GM12878 (cell line): ENCODE measurements at regions not wholly inside any gene's neighbourhood (a gene's known extent, or its start where the extent isn't known, plus 50 kb on each side); places are given as distances from the start of the nearest gene placed in this dataset.

Source experiments
- ATAC-seq: fragments of 200-7000 bp; cut with Tn5 transposase; 3 replicates; pipeline ENCODE4 v1.9.1; 2020; ENCODE audit warnings: mild to moderate bottlenecking, moderate library complexity
- BruUV-seq: library from RNA; stranded (reverse); fragments of 400-500 nt; replicated peaks from 2 replicates; lab custom pipeline; 2021; lab: Mats Ljungman, UMichigan
- CTCF ChIA-PET: fragments of 300-600 bp; sonication (Branson Sonifier 250); formaldehyde crosslinking; extraction: SDS; loops from one replicate; lab custom pipeline; 2021; ENCODE audit warnings: inconsistent platforms; lab: Yijun Ruan, JAX
- POLR2A ChIA-PET: fragments of 350-600 bp; formaldehyde crosslinking; extraction: SDS; loops from one replicate; lab custom pipeline; 2021; ENCODE audit warnings: inconsistent platforms; lab: Charles Lee
- RAD21 ChIA-PET: fragments of 300-600 bp; sonication (Branson Sonifier 250); formaldehyde crosslinking; loops from one replicate; lab custom pipeline; 2023; ENCODE audit warnings: antibody characterized with exemption; ENCODE audit not compliant: unreplicated experiment; lab: Charles Lee
- SMC1A ChIA-PET: fragments of 300-600 bp; sonication (Branson Sonifier 250); formaldehyde crosslinking; loops from one replicate; lab custom pipeline; 2023; ENCODE audit not compliant: unreplicated experiment, uncharacterized antibody; lab: Charles Lee
- DNase-seq: peaks from one replicate; pipeline ENCODE4 v3.0.0-alpha.2; 2011; ENCODE audit warnings: low read depth, low spot score
- FAIRE-seq: peaks from 3 replicates; lab custom pipeline; 2011; peaks lifted over from hg19 to GRCh38; lab: Jason Lieb, UNC
- H2AFZ ChIP-seq: 2 replicates; pipeline ENCODE4 v1.6.0; 2011; ENCODE audit warnings: low read depth, low read length, control low read depth; ENCODE audit not compliant: control insufficient read depth
- H3K27ac ChIP-seq: 2 replicates; pipeline ENCODE4 v1.5.1; 2011; ENCODE audit warnings: control low read depth; ENCODE audit not compliant: control insufficient read depth, insufficient read depth
- H3K27me3 ChIP-seq, 2 experiments: replicated peaks in 1 of 2; 2 replicates each; pipeline versions ENCODE4 v1.6.0 to v1.6.1; 2011; ENCODE audit warnings: low read length in 1 of 2; ENCODE audit not compliant: control insufficient read depth in 2 of 2, insufficient read depth in 2 of 2
- H3K36me3 ChIP-seq, 2 experiments: 2 replicates each; pipeline ENCODE4 v1.5.1; 2011; ENCODE audit warnings: low read length in 1 of 2; ENCODE audit not compliant: control insufficient read depth in 2 of 2, insufficient read depth in 2 of 2
- H3K4me1 ChIP-seq: 2 replicates; pipeline ENCODE4 v1.6.1; 2011; ENCODE audit warnings: mild to moderate bottlenecking, low read length, moderate library complexity, mixed read lengths; ENCODE audit not compliant: control insufficient read depth, insufficient read depth
- H3K4me2 ChIP-seq: 2 replicates; pipeline ENCODE4 v1.6.0; 2011; ENCODE audit warnings: control low read depth; ENCODE audit not compliant: control insufficient read depth, insufficient read depth
- H3K4me3 ChIP-seq: fragments of 200-600 bp; sonication (generic); 2 replicates; pipeline ENCODE4 v1.5.1; 2016
- H3K79me2 ChIP-seq: 2 replicates; pipeline ENCODE4 v1.6.0; 2011; ENCODE audit warnings: low read length; ENCODE audit not compliant: control insufficient read depth, insufficient read depth
- H3K9ac ChIP-seq: 2 replicates; pipeline ENCODE4 v1.8.0; 2011; ENCODE audit warnings: low read length, control low read depth, mixed read lengths; ENCODE audit not compliant: control insufficient read depth, insufficient read depth
- H3K9me3 ChIP-seq: replicated peaks from 3 replicates; pipeline ENCODE4 v1.5.1; 2011; ENCODE audit warnings: mild to moderate bottlenecking, low read length; ENCODE audit not compliant: control insufficient read depth, insufficient read depth
- H4K20me1 ChIP-seq: 2 replicates; pipeline ENCODE4 v1.6.0; 2011; ENCODE audit not compliant: control insufficient read depth, insufficient read depth
- CREB1 ChIP-seq: IDR thresholded peaks from 2 replicates; pipeline ENCODE4 v1.6.1; 2012; ENCODE audit warnings: low read depth, mild to moderate bottlenecking, inconsistent platforms
- EED ChIP-seq: sonication (generic); IDR thresholded peaks from 2 replicates; pipeline ENCODE4 v1.6.1; 2016; ENCODE audit warnings: antibody characterized with exemption, low read depth
- GATAD2B ChIP-seq: fragments of 450-650 bp; conservative IDR thresholded peaks from 2 replicates; pipeline ENCODE4 v1.6.1; 2017; ENCODE audit warnings: low read depth, mild to moderate bottlenecking, moderate library complexity
- MAX ChIP-seq: IDR thresholded peaks from 2 replicates; pipeline ENCODE4 v1.6.1; 2012; ENCODE audit warnings: low read depth, low read length, improper control_type of control experiment
- MYC ChIP-seq: IDR thresholded peaks from 2 replicates; pipeline ENCODE4 v1.6.1; 2011; ENCODE audit warnings: mild to moderate bottlenecking, low read length, moderate library complexity, inconsistent platforms; ENCODE audit not compliant: insufficient read depth, insufficient replicate concordance, insufficient read length, severe bottlenecking
- POLR2A ChIP-seq: IDR thresholded peaks from 2 replicates; pipeline ENCODE4 v1.6.1; 2011; ENCODE audit warnings: low read depth, mild to moderate bottlenecking, low read length
- RBBP5 ChIP-seq: fragments of 200-600 bp; sonication (generic); conservative IDR thresholded peaks from 2 replicates; pipeline ENCODE4 v1.6.1; 2016
- SMC3 ChIP-seq: IDR thresholded peaks from 2 replicates; pipeline ENCODE4 v1.6.1; 2011; ENCODE audit warnings: low read length, improper control_type of control experiment, borderline replicate concordance
- STAT1 ChIP-seq: fragments of 450-650 bp; conservative IDR thresholded peaks from 2 replicates; pipeline ENCODE4 v1.6.1; 2014; ENCODE audit warnings: antibody characterized with exemption, mild to moderate bottlenecking
- ZBTB4 ChIP-seq: fragments of 450-650 bp; formaldehyde crosslinking; IDR thresholded peaks from 2 replicates; pipeline ENCODE4 v1.4.0; 2022; ENCODE audit warnings: mild to moderate bottlenecking, moderate library complexity
- ZNF384 ChIP-seq: IDR thresholded peaks from 2 replicates; pipeline ENCODE4 v1.6.1; 2012; ENCODE audit warnings: low read depth, mild to moderate bottlenecking, low read length, improper control_type of control experiment, borderline replicate concordance
- WGBS: methylation state at CpG from one replicate; pipeline ENCODE4 v1.1.6; 2016; ENCODE audit warnings: low lambda C conversion rate; ENCODE audit not compliant: insufficient replicate concordance, insufficient coverage; ENCODE audit errors: missing lambda C conversion rate; 5-methylcytosine and 5-hydroxymethylcytosine counted together
- in situ Hi-C: fragments of 300-500 bp; cut with MboI; formaldehyde crosslinking; loops from 9 replicates; pipeline ENCODE4 v1.14.3; 2018; ENCODE audit warnings: mixed read lengths
- intact Hi-C: fragments of 100-400 bp; cut with micrococcal nuclease; formaldehyde crosslinking; loops from one replicate; pipeline ENCODE4 v1.14.2; 2022; ENCODE audit not compliant: unreplicated experiment
- TF ChIP-seq, protein P1 (sequence below): fragments of 450-650 bp; IDR thresholded peaks from 2 replicates; pipeline ENCODE4 v1.6.1; 2016; ENCODE audit warnings: mild to moderate bottlenecking

DNA sequence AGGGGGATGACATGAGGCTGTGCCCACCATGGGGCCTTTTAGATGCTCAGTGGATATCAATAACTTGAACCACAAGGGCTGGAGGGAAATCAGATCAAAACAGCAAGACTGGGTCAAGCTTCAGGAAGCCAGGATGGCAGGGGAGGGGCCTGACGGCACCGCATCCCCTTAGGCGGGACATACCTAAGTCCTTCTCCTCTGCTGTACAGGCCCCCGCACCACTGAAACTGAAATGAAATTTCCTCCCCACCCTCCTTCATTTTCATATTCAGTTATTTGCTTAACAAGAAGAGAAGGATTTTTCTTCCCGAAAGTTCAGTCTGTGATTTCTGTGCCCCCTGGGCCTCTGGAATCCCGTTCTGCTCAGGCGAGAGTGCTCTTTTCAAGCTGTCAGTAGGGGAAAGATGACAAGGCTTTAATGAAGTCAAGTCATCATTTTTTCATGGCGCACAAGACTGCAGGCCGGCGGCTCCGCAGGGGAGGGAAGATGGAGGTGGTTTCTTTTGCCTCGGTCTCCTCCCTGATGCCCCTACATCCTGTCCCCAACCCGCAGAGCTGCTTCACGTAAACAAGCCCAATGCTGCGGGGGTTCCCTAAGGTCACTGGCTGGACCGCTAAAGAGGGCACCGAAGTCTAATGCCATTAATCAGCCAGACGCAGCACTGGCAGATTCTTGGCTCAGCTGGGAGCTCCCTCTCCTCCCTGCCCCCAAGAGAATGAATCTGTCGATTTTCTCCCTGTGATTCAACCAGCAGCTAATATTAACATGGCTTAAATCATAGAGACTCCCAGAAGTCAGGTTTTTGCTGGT, 264.8 kb downstream of the C1orf94 start:
- no peak overlapping the region for H3K4me3 ChIP-seq
- H4K20me1 ChIP-seq = no peaks in the 10 kb centered on the region
- 55% methylated on average over 19 of the region's 19 CpGs for WGBS
- H3K27ac ChIP-seq = no peak overlapping the region
- no peaks in the 10 kb centered on the region for H3K36me3 ChIP-seq
- no peak overlapping the region for H2AFZ ChIP-seq
- no peak overlapping the region for H3K4me2 ChIP-seq
- in situ Hi-C loops (no loop called here), intact Hi-C loops (no loop called here)
- ChIA-PET POLR2A (no interaction called here), RAD21 (no interaction called here), SMC1A (interaction anchor here (0.7 kb wide), 1 partner anchor 13 kb away, joined by 3 read pairs; no protein-coding TSS in a partner anchor), CTCF (no interaction called here)
- no peaks in the 10 kb centered on the region for H3K27me3 ChIP-seq
- H3K4me1 ChIP-seq = no peaks in the 10 kb centered on the region
- DNase-seq (no peak), ATAC-seq (no peak), FAIRE-seq (no peak)
- no peak overlapping the region for H3K9ac ChIP-seq
- no peaks in the 10 kb centered on the region for H3K79me2 ChIP-seq
- no peaks in the 10 kb centered on the region for H3K9me3 ChIP-seq
- TF ChIP-seq POLR2A = no peak
- no peak for TF ChIP-seq CREB1
- TF ChIP-seq, protein P1, sequence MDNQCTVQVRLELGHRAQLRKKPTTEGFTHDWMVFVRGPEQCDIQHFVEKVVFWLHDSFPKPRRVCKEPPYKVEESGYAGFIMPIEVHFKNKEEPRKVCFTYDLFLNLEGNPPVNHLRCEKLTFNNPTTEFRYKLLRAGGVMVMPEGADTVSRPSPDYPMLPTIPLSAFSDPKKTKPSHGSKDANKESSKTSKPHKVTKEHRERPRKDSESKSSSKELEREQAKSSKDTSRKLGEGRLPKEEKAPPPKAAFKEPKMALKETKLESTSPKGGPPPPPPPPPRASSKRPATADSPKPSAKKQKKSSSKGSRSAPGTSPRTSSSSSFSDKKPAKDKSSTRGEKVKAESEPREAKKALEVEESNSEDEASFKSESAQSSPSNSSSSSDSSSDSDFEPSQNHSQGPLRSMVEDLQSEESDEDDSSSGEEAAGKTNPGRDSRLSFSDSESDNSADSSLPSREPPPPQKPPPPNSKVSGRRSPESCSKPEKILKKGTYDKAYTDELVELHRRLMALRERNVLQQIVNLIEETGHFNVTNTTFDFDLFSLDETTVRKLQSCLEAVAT = no peak
- TF ChIP-seq STAT1 = no peak
- no TSS peak for BruUV-seq

DNA sequence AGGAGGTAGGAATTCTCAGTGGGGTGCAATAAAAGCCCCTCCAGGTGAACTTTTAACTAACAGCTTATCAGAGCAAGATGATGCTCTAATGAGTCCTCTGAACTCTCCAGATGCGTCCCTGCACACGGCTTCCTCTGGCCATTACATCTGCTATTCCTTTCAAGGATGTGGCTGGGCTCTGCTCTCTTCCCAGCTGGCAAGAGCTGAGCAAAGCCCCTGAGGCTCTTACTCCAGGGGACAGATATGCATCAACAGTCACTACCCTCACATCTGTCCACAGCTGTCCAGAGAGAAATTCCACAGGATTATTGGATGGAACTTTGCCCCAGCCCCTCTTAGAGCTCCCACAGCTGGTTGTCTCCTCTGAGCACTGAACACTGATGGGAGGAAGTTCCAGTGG, 267.8 kb downstream of the C1orf94 start:
- intact Hi-C loops (no loop called here), in situ Hi-C loops (no loop called here)
- Histone ChIP-seq H3K4me3 (no peak overlapping the region), H3K4me2 (no peak overlapping the region), H3K9ac (no peak overlapping the region), H4K20me1 (no peaks in the 10 kb centered on the region), H3K27me3 (no peaks in the 10 kb centered on the region), H3K79me2 (no peaks in the 10 kb centered on the region), H3K36me3 (no peaks in the 10 kb centered on the region), H2AFZ (no peak overlapping the region), H3K9me3 (no peaks in the 10 kb centered on the region), H3K27ac (no peak overlapping the region), H3K4me1 (no peaks in the 10 kb centered on the region)
- RAD21 ChIA-PET = no interaction called here
- POLR2A ChIA-PET = interaction anchor here (0.5 kb wide), 1 partner anchor 14 kb away, joined by 3 read pairs; no protein-coding TSS in a partner anchor
- no TSS peak for BruUV-seq
- ATAC-seq = no peak
- DNase-seq = no peak
- CTCF ChIA-PET = interaction anchor here (1.0 to 1.2 kb wide), 2 partner anchors 16 to 147 kb away, joined by 3 to 4 read pairs; no protein-coding TSS in a partner anchor
- FAIRE-seq = no peak
- SMC1A ChIA-PET = interaction anchor here (0.8 kb wide), 1 partner anchor 16 kb away, joined by 3 read pairs; no protein-coding TSS in a partner anchor
- WGBS = 33% methylated on average over 2 of the region's 2 CpGs
- TF ChIP-seq RBBP5 (no peak), MYC (no peak), MAX (no peak), GATAD2B (no peak), EED (no peak), SMC3 (no peak), ZNF384 (no peak), ZBTB4 (CRISPR knock-in tag) (no peak)
